GM23338 (cell line): ENCODE measurements at regions not wholly inside any gene's neighbourhood (a gene's known extent, or its start where the extent isn't known, plus 50 kb on each side); places are given as distances from the start of the nearest gene placed in this dataset.

Experiments used
- ATAC-seq: fragments of 200-7000 bp; cut with Tn5 transposase; 3 replicates; pipeline ENCODE4 v1.9.1; 2020
- DNase-seq: peaks from one replicate; pipeline ENCODE4 v3.0.0-alpha.2; 2015; ENCODE audit warnings: low spot score
- H2AFZ ChIP-seq: fragments of 200-600 bp; sonication (generic); 2 replicates; pipeline ENCODE4 v1.8.0; 2016; ENCODE audit warnings: antibody characterized with exemption, mild to moderate bottlenecking, moderate library complexity
- H3F3A ChIP-seq: fragments of 200-600 bp; sonication (generic); replicated peaks from 2 replicates; pipeline ENCODE4 v1.8.0; 2017; ENCODE audit warnings: antibody characterized with exemption, mixed run types, low read depth
- H3K27ac ChIP-seq: fragments of 200-600 bp; sonication (generic); 2 replicates; pipeline ENCODE4 v1.6.1; 2016; ENCODE audit warnings: low read depth
- H3K27me3 ChIP-seq: fragments of 200-600 bp; sonication (generic); 2 replicates; pipeline ENCODE4 v1.8.0; 2016; ENCODE audit warnings: mild to moderate bottlenecking, mixed run types, moderate library complexity; ENCODE audit not compliant: insufficient read depth
- H3K36me3 ChIP-seq: fragments of 200-600 bp; sonication (generic); 2 replicates; pipeline ENCODE4 v1.8.0; 2016; ENCODE audit warnings: mild to moderate bottlenecking; ENCODE audit not compliant: insufficient read depth
- H3K4me1 ChIP-seq: fragments of 200-600 bp; sonication (generic); 2 replicates; pipeline ENCODE4 v1.8.0; 2016; ENCODE audit warnings: mild to moderate bottlenecking, moderate library complexity; ENCODE audit not compliant: insufficient read depth
- H3K4me2 ChIP-seq: fragments of 200-600 bp; sonication (generic); 2 replicates; pipeline ENCODE4 v1.7.1; 2017; ENCODE audit warnings: mixed run types
- H3K4me3 ChIP-seq: fragments of 200-600 bp; sonication (generic); 2 replicates; pipeline ENCODE4 v1.6.1; 2016; ENCODE audit warnings: mixed run types
- H3K79me2 ChIP-seq: fragments of 200-600 bp; sonication (generic); replicated peaks from 2 replicates; pipeline ENCODE4 v1.8.0; 2017; ENCODE audit warnings: mild to moderate bottlenecking; ENCODE audit not compliant: insufficient read depth
- H3K9me2 ChIP-seq: fragments of 200-600 bp; sonication (generic); 2 replicates; pipeline ENCODE4 v1.8.0; 2017; ENCODE audit not compliant: insufficient read depth
- H4K20me1 ChIP-seq: fragments of 200-600 bp; sonication (generic); replicated peaks from 2 replicates; pipeline ENCODE4 v1.8.0; 2017; ENCODE audit warnings: mild to moderate bottlenecking; ENCODE audit not compliant: insufficient read depth
- H3K27ac Mint-ChIP-seq: 2 replicates; pipeline ENCODE4 v1.8.0; 2020; ENCODE audit warnings: inconsistent platforms, mild to moderate bottlenecking, moderate library complexity, mixed read lengths
- H3K27me3 Mint-ChIP-seq: 3 replicates; pipeline ENCODE4 v1.8.0; 2022; ENCODE audit warnings: low read depth, mild to moderate bottlenecking, moderate library complexity, mixed read lengths, inconsistent platforms; ENCODE audit not compliant: insufficient read depth, poor library complexity
- H3K36me3 Mint-ChIP-seq: 3 replicates; pipeline ENCODE4 v1.8.0; 2021; ENCODE audit warnings: low read depth, mild to moderate bottlenecking, inconsistent platforms, moderate library complexity, mixed read lengths
- H3K4me1 Mint-ChIP-seq: 3 replicates; pipeline ENCODE4 v1.8.0; 2020; ENCODE audit warnings: mild to moderate bottlenecking, inconsistent platforms, mixed read lengths
- H3K4me3 Mint-ChIP-seq: 3 replicates; pipeline ENCODE4 v1.8.0; 2021; ENCODE audit warnings: moderate library complexity, mild to moderate bottlenecking, inconsistent platforms, mixed read lengths
- H3K9me3 Mint-ChIP-seq: 3 replicates; pipeline ENCODE4 v1.8.0; 2020; ENCODE audit warnings: moderate library complexity, mild to moderate bottlenecking, inconsistent platforms, mixed read lengths
- EZH2 ChIP-seq: fragments of 200-600 bp; sonication (generic); IDR thresholded peaks from one replicate; pipeline ENCODE4 v1.8.0; 2017; ENCODE audit warnings: antibody characterized with exemption, mild to moderate bottlenecking, low read depth; ENCODE audit not compliant: unreplicated experiment
- EZH2phosphoT487 ChIP-seq: fragments of 200-600 bp; sonication (generic); IDR thresholded peaks from one replicate; pipeline ENCODE4 v1.8.1; 2018; ENCODE audit warnings: antibody characterized with exemption; ENCODE audit not compliant: unreplicated experiment
- JUNB ChIP-seq: IDR thresholded peaks from one replicate; pipeline ENCODE4 v1.6.1; 2016; ENCODE audit warnings: antibody characterized with exemption; ENCODE audit not compliant: unreplicated experiment
- NANOG ChIP-seq: IDR thresholded peaks from 2 replicates; pipeline ENCODE4 v1.6.1; 2016; ENCODE audit warnings: antibody characterized with exemption, borderline replicate concordance
- POLR2AphosphoS5 ChIP-seq: IDR thresholded peaks from 2 replicates; pipeline ENCODE4 v1.6.1; 2016; ENCODE audit warnings: antibody characterized with exemption, low read depth
- STAT1 ChIP-seq: IDR thresholded peaks from one replicate; pipeline ENCODE4 v1.6.1; 2016; ENCODE audit warnings: antibody characterized with exemption; ENCODE audit not compliant: unreplicated experiment
- ZNF114 ChIP-seq: fragments of 250-450 bp; sonication (Bioruptor Pico); IDR thresholded peaks from 2 replicates; pipeline ENCODE4 v1.5.0; 2020; ENCODE audit warnings: mild to moderate bottlenecking, moderate library complexity
- ZNF331 ChIP-seq: fragments of 250-450 bp; sonication (Bioruptor Pico); IDR thresholded peaks from 2 replicates; pipeline ENCODE4 v1.5.0; 2020; ENCODE audit warnings: low read depth, mild to moderate bottlenecking, moderate library complexity
- TF ChIP-seq, protein P1 (sequence below): fragments of 250-450 bp; sonication (Bioruptor Pico); IDR thresholded peaks from 2 replicates; pipeline ENCODE4 v1.5.0; 2020; ENCODE audit warnings: mild to moderate bottlenecking, moderate library complexity
- TF ChIP-seq, protein P2 (sequence below): IDR thresholded peaks from 2 replicates; pipeline ENCODE4 v1.6.1; 2016; ENCODE audit warnings: antibody characterized with exemption
- TF ChIP-seq, protein P3 (sequence below), 2 experiments: fragments of 200-600 bp in 1 of 2; sonication (generic) in 1 of 2; conservative IDR thresholded peaks; 2 replicates each; pipeline versions ENCODE4 v1.5.1 to v1.6.1; 2016 to 2017; ENCODE audit warnings: antibody characterized with exemption in 2 of 2, low read depth in 2 of 2, mild to moderate bottlenecking in 2 of 2, moderate library complexity in 1 of 2
- TF ChIP-seq, protein P4 (sequence below): IDR thresholded peaks from one replicate; pipeline ENCODE4 v1.6.1; 2018; ENCODE audit warnings: antibody characterized with exemption; ENCODE audit not compliant: unreplicated experiment

DNA sequence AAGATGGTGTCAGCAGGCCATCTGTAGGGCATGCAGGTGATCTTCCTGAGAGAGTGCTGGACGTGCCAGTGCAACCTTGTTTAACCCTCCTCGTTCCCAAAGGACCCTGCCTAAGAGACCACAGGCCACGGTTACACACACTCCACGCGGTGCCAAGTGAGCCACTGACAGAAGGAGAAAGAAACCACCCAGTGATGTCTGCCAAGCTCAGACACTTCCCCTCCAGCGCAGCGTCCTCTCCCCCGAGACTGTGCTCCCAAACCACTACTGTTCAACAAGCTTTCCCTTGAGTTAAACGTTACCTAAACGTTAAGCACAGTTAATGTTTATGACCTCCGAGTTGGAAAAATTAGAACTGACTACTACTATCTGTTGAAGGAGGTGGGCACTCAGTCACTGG, 119.1 kb upstream of the NCK2 start (continued):
- TF ChIP-seq, protein P1, sequence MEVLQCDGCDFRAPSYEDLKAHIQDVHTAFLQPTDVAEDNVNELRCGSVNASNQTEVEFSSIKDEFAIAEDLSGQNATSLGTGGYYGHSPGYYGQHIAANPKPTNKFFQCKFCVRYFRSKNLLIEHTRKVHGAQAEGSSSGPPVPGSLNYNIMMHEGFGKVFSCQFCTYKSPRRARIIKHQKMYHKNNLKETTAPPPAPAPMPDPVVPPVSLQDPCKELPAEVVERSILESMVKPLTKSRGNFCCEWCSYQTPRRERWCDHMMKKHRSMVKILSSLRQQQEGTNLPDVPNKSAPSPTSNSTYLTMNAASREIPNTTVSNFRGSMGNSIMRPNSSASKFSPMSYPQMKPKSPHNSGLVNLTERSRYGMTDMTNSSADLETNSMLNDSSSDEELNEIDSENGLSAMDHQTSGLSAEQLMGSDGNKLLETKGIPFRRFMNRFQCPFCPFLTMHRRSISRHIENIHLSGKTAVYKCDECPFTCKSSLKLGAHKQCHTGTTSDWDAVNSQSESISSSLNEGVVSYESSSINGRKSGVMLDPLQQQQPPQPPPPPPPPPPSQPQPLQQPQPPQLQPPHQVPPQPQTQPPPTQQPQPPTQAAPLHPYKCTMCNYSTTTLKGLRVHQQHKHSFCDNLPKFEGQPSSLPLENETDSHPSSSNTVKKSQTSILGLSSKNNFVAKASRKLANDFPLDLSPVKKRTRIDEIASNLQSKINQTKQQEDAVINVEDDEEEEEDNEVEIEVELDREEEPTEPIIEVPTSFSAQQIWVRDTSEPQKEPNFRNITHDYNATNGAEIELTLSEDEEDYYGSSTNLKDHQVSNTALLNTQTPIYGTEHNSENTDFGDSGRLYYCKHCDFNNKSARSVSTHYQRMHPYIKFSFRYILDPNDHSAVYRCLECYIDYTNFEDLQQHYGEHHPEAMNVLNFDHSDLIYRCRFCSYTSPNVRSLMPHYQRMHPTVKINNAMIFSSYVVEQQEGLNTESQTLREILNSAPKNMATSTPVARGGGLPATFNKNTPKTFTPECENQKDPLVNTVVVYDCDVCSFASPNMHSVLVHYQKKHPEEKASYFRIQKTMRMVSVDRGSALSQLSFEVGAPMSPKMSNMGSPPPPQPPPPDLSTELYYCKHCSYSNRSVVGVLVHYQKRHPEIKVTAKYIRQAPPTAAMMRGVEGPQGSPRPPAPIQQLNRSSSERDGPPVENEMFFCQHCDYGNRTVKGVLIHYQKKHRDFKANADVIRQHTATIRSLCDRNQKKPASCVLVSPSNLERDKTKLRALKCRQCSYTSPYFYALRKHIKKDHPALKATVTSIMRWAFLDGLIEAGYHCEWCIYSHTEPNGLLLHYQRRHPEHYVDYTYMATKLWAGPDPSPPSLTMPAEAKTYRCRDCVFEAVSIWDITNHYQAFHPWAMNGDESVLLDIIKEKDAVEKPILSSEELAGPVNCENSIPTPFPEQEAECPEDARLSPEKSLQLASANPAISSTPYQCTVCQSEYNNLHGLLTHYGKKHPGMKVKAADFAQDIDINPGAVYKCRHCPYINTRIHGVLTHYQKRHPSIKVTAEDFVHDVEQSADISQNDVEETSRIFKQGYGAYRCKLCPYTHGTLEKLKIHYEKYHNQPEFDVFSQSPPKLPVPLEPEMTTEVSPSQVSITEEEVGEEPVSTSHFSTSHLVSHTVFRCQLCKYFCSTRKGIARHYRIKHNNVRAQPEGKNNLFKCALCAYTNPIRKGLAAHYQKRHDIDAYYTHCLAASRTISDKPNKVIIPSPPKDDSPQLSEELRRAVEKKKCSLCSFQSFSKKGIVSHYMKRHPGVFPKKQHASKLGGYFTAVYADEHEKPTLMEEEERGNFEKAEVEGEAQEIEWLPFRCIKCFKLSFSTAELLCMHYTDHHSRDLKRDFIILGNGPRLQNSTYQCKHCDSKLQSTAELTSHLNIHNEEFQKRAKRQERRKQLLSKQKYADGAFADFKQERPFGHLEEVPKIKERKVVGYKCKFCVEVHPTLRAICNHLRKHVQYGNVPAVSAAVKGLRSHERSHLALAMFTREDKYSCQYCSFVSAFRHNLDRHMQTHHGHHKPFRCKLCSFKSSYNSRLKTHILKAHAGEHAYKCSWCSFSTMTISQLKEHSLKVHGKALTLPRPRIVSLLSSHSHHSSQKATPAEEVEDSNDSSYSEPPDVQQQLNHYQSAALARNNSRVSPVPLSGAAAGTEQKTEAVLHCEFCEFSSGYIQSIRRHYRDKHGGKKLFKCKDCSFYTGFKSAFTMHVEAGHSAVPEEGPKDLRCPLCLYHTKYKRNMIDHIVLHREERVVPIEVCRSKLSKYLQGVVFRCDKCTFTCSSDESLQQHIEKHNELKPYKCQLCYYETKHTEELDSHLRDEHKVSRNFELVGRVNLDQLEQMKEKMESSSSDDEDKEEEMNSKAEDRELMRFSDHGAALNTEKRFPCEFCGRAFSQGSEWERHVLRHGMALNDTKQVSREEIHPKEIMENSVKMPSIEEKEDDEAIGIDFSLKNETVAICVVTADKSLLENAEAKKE (CRISPR knock-in tag), result no peak
- no peak for TF ChIP-seq POLR2AphosphoS5

DNA sequence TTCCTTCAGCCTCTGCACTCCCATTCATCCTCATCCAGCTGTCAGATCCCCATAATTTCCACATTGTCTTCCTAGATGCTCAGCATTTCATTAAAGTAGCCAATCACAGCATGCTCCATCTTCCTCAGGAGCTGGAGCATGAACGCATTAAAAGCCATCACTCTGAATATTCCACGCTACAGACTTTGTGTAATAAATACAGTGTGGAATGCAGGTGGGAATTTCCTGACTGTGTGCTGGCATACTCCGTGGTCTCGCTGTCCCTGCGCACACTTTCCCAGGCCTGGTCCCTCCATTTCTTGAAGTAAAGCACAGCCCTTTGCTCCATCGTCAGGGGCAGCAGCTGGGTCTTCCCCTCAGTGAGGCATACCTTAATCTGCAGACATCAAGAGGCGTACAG, 123.7 kb upstream of the NCK2 start:
- Histone ChIP-seq H3K79me2 (no peaks in the 10 kb centered on the region), H3K4me2 (no peak overlapping the region), H3K36me3 (no peaks in the 10 kb centered on the region), H3K27me3 (no peaks in the 10 kb centered on the region), H3K4me1 (peaks cover 4% of the 10 kb centered on the region; the same call in 1 of the 2 replicates), H3K27ac (no peak overlapping the region), H3K4me3 (no peak overlapping the region), H4K20me1 (no peaks in the 10 kb centered on the region), H3K9me2 (0 out of 2 replicates have a peak, but pooled peaks cover 4% of the 10 kb centered on the region), H3F3A (no peaks in the 10 kb centered on the region), H2AFZ (no peak overlapping the region)
- Mint-ChIP-seq H3K36me3 (peaks cover 3% of the 10 kb centered on the region; the same call in 2 of the 3 replicates), H3K4me1 (peaks cover 20% of the 10 kb centered on the region), H3K4me3 (no peak overlapping the region), H3K27ac (no peak overlapping the region), H3K9me3 (peaks cover 11% of the 10 kb centered on the region), H3K27me3 (peaks cover 7% of the 10 kb centered on the region)
- ATAC-seq, result no peak
- no peak for DNase-seq
- TF ChIP-seq, protein P2, sequence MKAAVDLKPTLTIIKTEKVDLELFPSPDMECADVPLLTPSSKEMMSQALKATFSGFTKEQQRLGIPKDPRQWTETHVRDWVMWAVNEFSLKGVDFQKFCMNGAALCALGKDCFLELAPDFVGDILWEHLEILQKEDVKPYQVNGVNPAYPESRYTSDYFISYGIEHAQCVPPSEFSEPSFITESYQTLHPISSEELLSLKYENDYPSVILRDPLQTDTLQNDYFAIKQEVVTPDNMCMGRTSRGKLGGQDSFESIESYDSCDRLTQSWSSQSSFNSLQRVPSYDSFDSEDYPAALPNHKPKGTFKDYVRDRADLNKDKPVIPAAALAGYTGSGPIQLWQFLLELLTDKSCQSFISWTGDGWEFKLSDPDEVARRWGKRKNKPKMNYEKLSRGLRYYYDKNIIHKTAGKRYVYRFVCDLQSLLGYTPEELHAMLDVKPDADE, result no peak
- TF ChIP-seq ZNF114 (CRISPR knock-in tag) (no peak), EZH2phosphoT487 (no peak), EZH2 (no peak), NANOG (no peak), STAT1 (no peak), ZNF331 (CRISPR knock-in tag) (no peak), JUNB (no peak)
- TF ChIP-seq, protein P3, sequence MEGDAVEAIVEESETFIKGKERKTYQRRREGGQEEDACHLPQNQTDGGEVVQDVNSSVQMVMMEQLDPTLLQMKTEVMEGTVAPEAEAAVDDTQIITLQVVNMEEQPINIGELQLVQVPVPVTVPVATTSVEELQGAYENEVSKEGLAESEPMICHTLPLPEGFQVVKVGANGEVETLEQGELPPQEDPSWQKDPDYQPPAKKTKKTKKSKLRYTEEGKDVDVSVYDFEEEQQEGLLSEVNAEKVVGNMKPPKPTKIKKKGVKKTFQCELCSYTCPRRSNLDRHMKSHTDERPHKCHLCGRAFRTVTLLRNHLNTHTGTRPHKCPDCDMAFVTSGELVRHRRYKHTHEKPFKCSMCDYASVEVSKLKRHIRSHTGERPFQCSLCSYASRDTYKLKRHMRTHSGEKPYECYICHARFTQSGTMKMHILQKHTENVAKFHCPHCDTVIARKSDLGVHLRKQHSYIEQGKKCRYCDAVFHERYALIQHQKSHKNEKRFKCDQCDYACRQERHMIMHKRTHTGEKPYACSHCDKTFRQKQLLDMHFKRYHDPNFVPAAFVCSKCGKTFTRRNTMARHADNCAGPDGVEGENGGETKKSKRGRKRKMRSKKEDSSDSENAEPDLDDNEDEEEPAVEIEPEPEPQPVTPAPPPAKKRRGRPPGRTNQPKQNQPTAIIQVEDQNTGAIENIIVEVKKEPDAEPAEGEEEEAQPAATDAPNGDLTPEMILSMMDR (conservative IDR thresholded peaks at IDR 0.05; ENCODE audit: low read depth in 2 of 2), result no peak
- TF ChIP-seq, protein P4, sequence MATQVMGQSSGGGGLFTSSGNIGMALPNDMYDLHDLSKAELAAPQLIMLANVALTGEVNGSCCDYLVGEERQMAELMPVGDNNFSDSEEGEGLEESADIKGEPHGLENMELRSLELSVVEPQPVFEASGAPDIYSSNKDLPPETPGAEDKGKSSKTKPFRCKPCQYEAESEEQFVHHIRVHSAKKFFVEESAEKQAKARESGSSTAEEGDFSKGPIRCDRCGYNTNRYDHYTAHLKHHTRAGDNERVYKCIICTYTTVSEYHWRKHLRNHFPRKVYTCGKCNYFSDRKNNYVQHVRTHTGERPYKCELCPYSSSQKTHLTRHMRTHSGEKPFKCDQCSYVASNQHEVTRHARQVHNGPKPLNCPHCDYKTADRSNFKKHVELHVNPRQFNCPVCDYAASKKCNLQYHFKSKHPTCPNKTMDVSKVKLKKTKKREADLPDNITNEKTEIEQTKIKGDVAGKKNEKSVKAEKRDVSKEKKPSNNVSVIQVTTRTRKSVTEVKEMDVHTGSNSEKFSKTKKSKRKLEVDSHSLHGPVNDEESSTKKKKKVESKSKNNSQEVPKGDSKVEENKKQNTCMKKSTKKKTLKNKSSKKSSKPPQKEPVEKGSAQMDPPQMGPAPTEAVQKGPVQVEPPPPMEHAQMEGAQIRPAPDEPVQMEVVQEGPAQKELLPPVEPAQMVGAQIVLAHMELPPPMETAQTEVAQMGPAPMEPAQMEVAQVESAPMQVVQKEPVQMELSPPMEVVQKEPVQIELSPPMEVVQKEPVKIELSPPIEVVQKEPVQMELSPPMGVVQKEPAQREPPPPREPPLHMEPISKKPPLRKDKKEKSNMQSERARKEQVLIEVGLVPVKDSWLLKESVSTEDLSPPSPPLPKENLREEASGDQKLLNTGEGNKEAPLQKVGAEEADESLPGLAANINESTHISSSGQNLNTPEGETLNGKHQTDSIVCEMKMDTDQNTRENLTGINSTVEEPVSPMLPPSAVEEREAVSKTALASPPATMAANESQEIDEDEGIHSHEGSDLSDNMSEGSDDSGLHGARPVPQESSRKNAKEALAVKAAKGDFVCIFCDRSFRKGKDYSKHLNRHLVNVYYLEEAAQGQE, result no peak
